Brain microvascular endothelial cell (primary cell): ENCODE measurements at regions not wholly inside any gene's neighbourhood (a gene's known extent, or its start where the extent isn't known, plus 50 kb on each side); places are given as distances from the start of the nearest gene placed in this dataset.

Experiments used
- DNase-seq: peaks from one replicate; pipeline ENCODE4 v3.0.0-alpha.2; 2020
- H3K27ac ChIP-seq: fragments of 250-450 bp; sonication (Bioruptor Pico); 2 replicates; pipeline ENCODE4 v1.5.1; 2020; ENCODE audit warnings: mild to moderate bottlenecking, moderate library complexity
- H3K27me3 ChIP-seq: fragments of 250-450 bp; sonication (Bioruptor Pico); replicated peaks from 2 replicates; pipeline ENCODE4 v1.5.1; 2020; ENCODE audit warnings: mild to moderate bottlenecking
- H3K36me3 ChIP-seq: fragments of 250-450 bp; sonication (Bioruptor Pico); replicated peaks from 2 replicates; pipeline ENCODE4 v1.5.1; 2020; ENCODE audit warnings: mild to moderate bottlenecking
- H3K4me3 ChIP-seq: 2 replicates; pipeline ENCODE4 v1.5.1; 2011; ENCODE audit warnings: low read depth, mild to moderate bottlenecking, control low read depth, low read length, moderate library complexity
- in situ Hi-C: cut with HindIII; loops from 2 replicates; pipeline ENCODE4 v1.10.0; 2017; ENCODE audit warnings: low sequenced_read_pairs, low pct_ligation_motif_present
- TF ChIP-seq, protein P1 (sequence below): IDR thresholded peaks from 2 replicates; pipeline ENCODE4 v1.5.1; 2011; ENCODE audit warnings: low read depth, mild to moderate bottlenecking, moderate library complexity, low read length, control low read depth, inconsistent platforms; ENCODE audit errors: missing control alignments

DNA sequence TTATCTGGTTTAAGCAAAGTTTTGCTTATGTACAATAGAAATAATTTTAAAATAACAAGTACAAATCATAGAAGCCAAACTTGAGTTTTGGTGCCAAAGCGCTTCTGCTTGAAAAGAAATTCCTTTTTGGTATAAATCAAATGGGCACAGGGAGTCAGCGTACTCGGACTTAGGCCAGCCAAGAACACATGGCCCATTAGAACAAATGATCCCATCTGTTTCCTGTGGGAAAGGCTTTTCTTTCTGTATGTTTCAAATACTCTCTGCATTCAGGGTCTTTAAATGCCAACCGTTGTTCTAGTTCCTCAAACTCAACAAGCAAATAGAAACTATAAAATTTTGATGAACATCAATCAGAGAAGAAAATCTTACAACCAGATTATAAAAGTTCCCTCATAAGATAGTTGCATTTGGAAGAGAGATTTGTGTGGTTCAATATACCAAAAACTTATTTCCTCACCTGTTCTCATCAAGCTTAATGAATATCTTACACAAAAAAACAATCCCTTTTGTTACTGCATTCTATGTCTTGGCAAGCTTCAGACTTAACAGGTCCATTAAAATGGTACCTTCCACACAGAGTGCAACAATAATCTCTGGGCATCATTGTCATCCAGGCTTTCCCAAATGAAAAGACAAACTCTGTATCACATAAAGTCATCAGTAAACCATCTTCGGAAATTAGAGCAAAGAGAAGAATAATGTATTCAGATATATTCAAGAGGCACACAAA, 739.8 kb upstream of the API5 start:
- TF ChIP-seq, protein P1, sequence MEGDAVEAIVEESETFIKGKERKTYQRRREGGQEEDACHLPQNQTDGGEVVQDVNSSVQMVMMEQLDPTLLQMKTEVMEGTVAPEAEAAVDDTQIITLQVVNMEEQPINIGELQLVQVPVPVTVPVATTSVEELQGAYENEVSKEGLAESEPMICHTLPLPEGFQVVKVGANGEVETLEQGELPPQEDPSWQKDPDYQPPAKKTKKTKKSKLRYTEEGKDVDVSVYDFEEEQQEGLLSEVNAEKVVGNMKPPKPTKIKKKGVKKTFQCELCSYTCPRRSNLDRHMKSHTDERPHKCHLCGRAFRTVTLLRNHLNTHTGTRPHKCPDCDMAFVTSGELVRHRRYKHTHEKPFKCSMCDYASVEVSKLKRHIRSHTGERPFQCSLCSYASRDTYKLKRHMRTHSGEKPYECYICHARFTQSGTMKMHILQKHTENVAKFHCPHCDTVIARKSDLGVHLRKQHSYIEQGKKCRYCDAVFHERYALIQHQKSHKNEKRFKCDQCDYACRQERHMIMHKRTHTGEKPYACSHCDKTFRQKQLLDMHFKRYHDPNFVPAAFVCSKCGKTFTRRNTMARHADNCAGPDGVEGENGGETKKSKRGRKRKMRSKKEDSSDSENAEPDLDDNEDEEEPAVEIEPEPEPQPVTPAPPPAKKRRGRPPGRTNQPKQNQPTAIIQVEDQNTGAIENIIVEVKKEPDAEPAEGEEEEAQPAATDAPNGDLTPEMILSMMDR = no peak
- in situ Hi-C loops = no loop called here
- DNase-seq = no peak
- H3K4me3 ChIP-seq = no peak overlapping the region
- H3K27me3 ChIP-seq = no peaks in the 10 kb centered on the region
- no peak overlapping the region for H3K27ac ChIP-seq
- no peaks in the 10 kb centered on the region for H3K36me3 ChIP-seq

- in situ Hi-C loops = no loop called here
- H3K36me3 ChIP-seq = no peaks in the 10 kb centered on the region
- H3K4me3 ChIP-seq = no peak overlapping the region
- TF ChIP-seq, protein P1 = no peak
- H3K27ac ChIP-seq = no peak overlapping the region
- H3K27me3 ChIP-seq = no peaks in the 10 kb centered on the region
- no peak for DNase-seq
These were observed 735.5 kb upstream of the API5 start for GRCh38 chr11:42576318-42576717.

DNA sequence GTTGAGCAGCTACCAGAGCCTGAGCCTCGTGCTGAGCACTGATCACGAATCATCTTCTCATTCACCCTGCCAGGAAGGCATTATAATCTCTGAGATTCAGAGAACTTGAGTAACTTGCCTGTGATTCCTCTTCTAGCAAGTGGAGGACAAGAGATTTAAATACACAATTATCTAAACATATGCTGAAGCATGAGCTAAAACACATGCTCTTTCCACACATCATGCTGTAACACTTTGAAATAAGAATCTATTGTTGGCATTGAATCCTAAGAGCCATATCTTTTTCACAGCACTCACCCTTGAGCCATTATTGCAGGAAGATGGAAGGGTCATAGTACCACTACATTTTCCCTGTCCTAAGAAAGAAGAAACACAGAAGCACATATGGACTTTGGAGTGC, 722.5 kb upstream of the API5 start:
- TF ChIP-seq, protein P1 = no peak
- DNase-seq = no peak
- in situ Hi-C loops = no loop called here
- Histone ChIP-seq H3K27me3 (no peaks in the 10 kb centered on the region), H3K4me3 (no peak overlapping the region), H3K36me3 (no peaks in the 10 kb centered on the region), H3K27ac (no peak overlapping the region)

DNA sequence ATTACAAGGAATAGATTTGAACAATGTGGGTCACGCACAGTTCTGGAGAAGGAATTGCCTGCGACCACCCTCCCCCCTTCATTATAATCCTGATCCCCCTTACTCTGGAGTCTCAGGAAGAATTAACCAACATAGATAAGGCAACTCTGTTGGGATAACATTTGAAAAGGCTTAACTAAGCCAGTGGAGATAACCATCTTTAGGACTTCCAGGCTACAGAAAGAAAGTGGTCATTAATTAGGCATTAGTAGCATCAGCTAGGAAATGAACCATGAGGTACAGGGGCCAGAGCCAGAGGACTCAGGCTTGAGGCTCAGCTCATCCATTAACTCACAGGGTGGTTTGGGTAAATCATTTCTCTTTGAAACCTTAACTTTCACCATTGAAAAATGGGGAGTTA, 720.0 kb upstream of the API5 start:
- in situ Hi-C loops = no loop called here
- H3K36me3 ChIP-seq = no peaks in the 10 kb centered on the region
- H3K27me3 ChIP-seq = no peaks in the 10 kb centered on the region
- TF ChIP-seq, protein P1 = no peak
- H3K4me3 ChIP-seq = no peak overlapping the region
- DNase-seq = no peak
- no peak overlapping the region for H3K27ac ChIP-seq

- H3K4me3 ChIP-seq = no peak overlapping the region
- TF ChIP-seq, protein P1 = no peak
- no peak for DNase-seq
- in situ Hi-C loops = no loop called here
- H3K36me3 ChIP-seq = no peaks in the 10 kb centered on the region
- no peak overlapping the region for H3K27ac ChIP-seq
- no peaks in the 10 kb centered on the region for H3K27me3 ChIP-seq
These were observed 718.4 kb upstream of the API5 start for GRCh38 chr11:42593441-42593840.

DNA sequence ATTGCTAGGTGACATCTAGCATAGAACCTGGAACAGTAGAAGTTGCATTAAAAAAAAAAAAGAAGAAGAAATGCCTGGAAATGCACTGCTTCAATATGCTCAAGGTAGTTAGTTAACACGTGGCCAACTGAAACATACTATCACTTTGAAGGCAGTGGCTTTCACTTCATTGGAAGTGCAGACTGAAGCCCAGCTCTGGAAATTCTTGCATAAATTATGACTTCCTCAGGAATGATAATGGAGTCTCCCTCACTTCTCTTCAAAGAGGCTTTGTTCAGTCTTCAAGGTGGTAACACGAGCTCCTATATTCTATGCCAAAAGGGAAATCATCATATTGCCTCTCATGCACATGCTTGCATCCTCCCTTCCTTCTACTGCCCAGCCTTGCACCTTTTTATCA, 715.9 kb upstream of the API5 start:
- DNase-seq = no peak
- Histone ChIP-seq H3K36me3 (no peaks in the 10 kb centered on the region), H3K4me3 (no peak overlapping the region), H3K27ac (no peak overlapping the region), H3K27me3 (no peaks in the 10 kb centered on the region)
- in situ Hi-C loops = no loop called here
- TF ChIP-seq, protein P1 = no peak
